Lung (tissue), 11 donors: ENCODE measurements at regions not wholly inside any gene's neighbourhood (a gene's known extent, or its start where the extent isn't known, plus 50 kb on each side); places are given as distances from the start of the nearest gene placed in this dataset.

Experiments
- ATAC-seq: fragments of 200-7000 bp; cut with Tn5 transposase; one replicate; pipeline ENCODE4 v1.9.1; 2020; ENCODE audit warnings: moderate number of reproducible peaks; ENCODE audit not compliant: insufficient read depth, low FRiP score
- DNase-seq, 3 donors: peaks; one replicate each; pipeline ENCODE4 v3.0.0-alpha.2; 2013 to 2017
- H3K27ac ChIP-seq, 2 donors: one replicate each; pipeline ENCODE4 v1.5.1; 2013; ENCODE audit warnings: mild to moderate bottlenecking in 2 of 2, moderate library complexity in 2 of 2, control low read depth in 1 of 2, inconsistent platforms in 1 of 2, low read depth in 1 of 2, low read length in 1 of 2
- H3K27me3 ChIP-seq, 3 donors: one replicate each; pipeline ENCODE4 v1.5.1; 2013; ENCODE audit warnings: low read length in 2 of 3; ENCODE audit not compliant: control insufficient read depth in 3 of 3, insufficient read depth in 3 of 3
- H3K36me3 ChIP-seq, 4 donors: one replicate each; pipeline ENCODE4 v1.5.1; 2013; ENCODE audit warnings: low read length in 4 of 4, mild to moderate bottlenecking in 1 of 4, moderate library complexity in 1 of 4; ENCODE audit not compliant: control insufficient read depth in 4 of 4, insufficient read depth in 4 of 4
- H3K4me1 ChIP-seq, 5 donors: one replicate each; pipeline ENCODE4 v1.5.1; 2013; ENCODE audit warnings: low read length in 5 of 5, mild to moderate bottlenecking in 2 of 5, moderate library complexity in 1 of 5; ENCODE audit not compliant: control insufficient read depth in 5 of 5, insufficient read depth in 5 of 5
- H3K4me3 ChIP-seq: one replicate; pipeline ENCODE4 v1.5.1; 2013; ENCODE audit warnings: mild to moderate bottlenecking, control low read depth, moderate library complexity
- H3K9ac ChIP-seq, 2 donors: one replicate each; pipeline ENCODE4 v1.5.1; 2013; ENCODE audit warnings: low read length in 2 of 2, control low read depth in 1 of 2; ENCODE audit not compliant: insufficient read depth in 1 of 2
- H3K9me3 ChIP-seq, 4 donors: one replicate each; pipeline ENCODE4 v1.5.1; 2013; ENCODE audit warnings: low read length in 3 of 4, mild to moderate bottlenecking in 1 of 4, moderate library complexity in 1 of 4; ENCODE audit not compliant: control insufficient read depth in 4 of 4, insufficient read depth in 3 of 4
- WGBS, 2 donors: extraction: QIAGEN DNeasy Blood & Tissue Kit; methylation state at CpG; one replicate each; pipeline ENCODE4 v1.1.7; 2013; 5-methylcytosine and 5-hydroxymethylcytosine counted together
- TF ChIP-seq, protein P1 (sequence below): IDR thresholded peaks from 2 replicates; pipeline ENCODE4 v1.5.1; 2012; ENCODE audit warnings: mild to moderate bottlenecking; ENCODE audit errors: control extremely low read depth, extremely low read depth
- donor health status: control.
- donor health status: control.
- donor health status: Bipolar disorder and iron deficiency.
- donor health status: healthy.
- donor health status: DM: yes; HTN: yes; CAD: no.

DNA sequence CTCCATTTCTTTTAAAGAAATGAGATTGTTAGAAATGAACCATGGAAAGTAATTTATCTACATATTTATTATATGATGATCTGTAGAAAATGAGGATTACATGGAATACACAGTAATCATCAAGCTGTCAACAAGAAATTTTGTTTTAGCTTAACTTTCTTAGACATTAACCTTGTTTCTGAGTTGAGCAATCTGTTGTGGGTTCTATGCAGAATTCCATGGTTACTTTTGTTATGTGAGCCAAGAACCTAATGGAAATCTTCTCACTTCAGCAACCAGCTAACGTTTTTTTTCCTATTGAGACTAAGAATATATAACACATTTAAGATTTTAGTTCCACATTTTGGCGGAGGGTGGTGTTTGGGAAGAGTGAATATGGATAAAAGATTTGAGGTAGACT lies 136.1 kb upstream of the SLC4A4 start:
- ATAC-seq (no peak), DNase-seq (peak in 2 of 3 donors; percentile 64 to 67)
- no peaks in the 10 kb centered on the region for H3K27me3 ChIP-seq
- TF ChIP-seq, protein P1, sequence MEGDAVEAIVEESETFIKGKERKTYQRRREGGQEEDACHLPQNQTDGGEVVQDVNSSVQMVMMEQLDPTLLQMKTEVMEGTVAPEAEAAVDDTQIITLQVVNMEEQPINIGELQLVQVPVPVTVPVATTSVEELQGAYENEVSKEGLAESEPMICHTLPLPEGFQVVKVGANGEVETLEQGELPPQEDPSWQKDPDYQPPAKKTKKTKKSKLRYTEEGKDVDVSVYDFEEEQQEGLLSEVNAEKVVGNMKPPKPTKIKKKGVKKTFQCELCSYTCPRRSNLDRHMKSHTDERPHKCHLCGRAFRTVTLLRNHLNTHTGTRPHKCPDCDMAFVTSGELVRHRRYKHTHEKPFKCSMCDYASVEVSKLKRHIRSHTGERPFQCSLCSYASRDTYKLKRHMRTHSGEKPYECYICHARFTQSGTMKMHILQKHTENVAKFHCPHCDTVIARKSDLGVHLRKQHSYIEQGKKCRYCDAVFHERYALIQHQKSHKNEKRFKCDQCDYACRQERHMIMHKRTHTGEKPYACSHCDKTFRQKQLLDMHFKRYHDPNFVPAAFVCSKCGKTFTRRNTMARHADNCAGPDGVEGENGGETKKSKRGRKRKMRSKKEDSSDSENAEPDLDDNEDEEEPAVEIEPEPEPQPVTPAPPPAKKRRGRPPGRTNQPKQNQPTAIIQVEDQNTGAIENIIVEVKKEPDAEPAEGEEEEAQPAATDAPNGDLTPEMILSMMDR: no peak
- no peaks in the 10 kb centered on the region for H3K36me3 ChIP-seq
- H3K27ac ChIP-seq: no peak overlapping the region
- H3K9ac ChIP-seq: no peak overlapping the region
- no peak overlapping the region for H3K4me3 ChIP-seq
- no peaks in the 10 kb centered on the region for H3K9me3 ChIP-seq
- 68 to 83% methylated on average over 2 of the region's 2 CpGs for WGBS, 2 donors
- peaks cover 0 to 20% (median 3%) of the 10 kb centered on the region in 5 donors for H3K4me1 ChIP-seq

DNA sequence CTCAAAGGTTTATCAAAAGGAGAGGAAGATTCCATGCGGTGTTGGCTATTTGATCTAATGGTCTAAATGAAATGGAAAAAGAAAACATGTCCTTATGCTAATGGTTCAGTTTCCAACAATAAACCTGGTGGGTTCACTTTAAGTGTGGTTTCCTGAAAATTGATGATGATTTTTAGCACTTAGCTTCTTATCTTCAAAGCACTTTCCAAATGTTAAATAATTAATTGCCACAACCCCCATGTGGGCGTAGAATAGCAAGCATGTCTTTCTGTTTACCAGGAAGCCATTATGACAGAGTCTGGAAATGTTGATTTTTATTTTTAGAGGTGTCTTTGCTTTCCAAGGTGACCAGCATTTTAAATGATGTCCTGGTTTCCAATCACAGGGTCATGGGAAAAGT lies 134.8 kb upstream of the SLC4A4 start:
- TF ChIP-seq, protein P1: no peak
- DNase-seq (no peak), ATAC-seq (no peak)
- Histone ChIP-seq H3K4me1 (peaks cover 0 to 20% (median 3%) of the 10 kb centered on the region in 5 donors), H3K4me3 (no peak overlapping the region), H3K9me3 (no peaks in the 10 kb centered on the region), H3K27me3 (no peaks in the 10 kb centered on the region), H3K9ac (no peak overlapping the region), H3K27ac (no peak overlapping the region), H3K36me3 (no peaks in the 10 kb centered on the region)
- 67 to 86% methylated on average over 2 of the region's 2 CpGs for WGBS, 2 donors

DNA sequence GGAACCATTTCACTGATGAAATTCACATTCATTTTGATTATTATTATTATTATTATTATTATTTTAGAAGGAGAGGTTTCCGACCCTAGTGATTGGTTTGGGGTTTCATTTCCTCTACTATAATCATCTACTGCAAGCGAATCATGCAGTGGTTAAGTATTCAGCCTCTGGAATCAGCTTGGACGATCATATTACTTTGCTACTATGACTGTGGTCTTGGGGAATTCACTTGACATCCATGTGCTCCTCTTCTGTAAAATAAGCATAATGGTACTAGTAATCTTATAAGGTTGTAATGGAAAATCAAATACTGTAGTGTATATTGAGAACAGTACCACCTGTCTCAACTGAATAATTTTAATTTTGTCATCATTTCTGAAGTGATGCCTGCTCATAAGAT lies 132.1 kb upstream of the SLC4A4 start:
- H3K36me3 ChIP-seq: peaks cover 0 to 3% (median 0%) of the 10 kb centered on the region in 4 donors
- TF ChIP-seq, protein P1: no peak
- WGBS, 2 donors: 89 to 90% methylated on average over 3 of the region's 3 CpGs
- DNase-seq (no peak), ATAC-seq (no peak)
- H3K9ac ChIP-seq: no peak overlapping the region
- no peaks in the 10 kb centered on the region for H3K27me3 ChIP-seq
- peaks cover 0 to 29% (median 10%) of the 10 kb centered on the region in 5 donors for H3K4me1 ChIP-seq
- no peak overlapping the region for H3K4me3 ChIP-seq
- no peak overlapping the region for H3K27ac ChIP-seq
- H3K9me3 ChIP-seq: no peaks in the 10 kb centered on the region

DNA sequence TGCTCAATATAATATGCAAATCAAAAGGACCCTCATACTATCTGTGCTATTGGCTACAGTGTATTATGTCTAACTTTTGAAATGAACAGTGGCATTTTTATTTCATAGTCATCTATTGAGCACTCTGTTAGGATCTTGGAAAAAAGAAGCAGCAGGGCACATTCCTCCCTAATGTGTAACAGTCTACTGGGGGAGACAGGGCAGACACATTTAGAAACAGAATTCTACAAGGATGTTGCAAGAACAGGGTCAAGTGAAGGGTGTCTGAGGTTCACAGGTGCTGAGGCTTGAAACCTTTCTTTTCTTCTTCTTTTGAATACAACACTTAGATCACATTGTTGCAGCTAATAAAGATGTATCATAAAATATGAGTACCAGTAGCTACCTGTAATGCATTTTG lies 129.7 kb upstream of the SLC4A4 start:
- no peak for DNase-seq
- no peak overlapping the region for H3K4me3 ChIP-seq
- H3K36me3 ChIP-seq: peaks cover 0 to 3% (median 0%) of the 10 kb centered on the region in 4 donors
- no peaks in the 10 kb centered on the region for H3K27me3 ChIP-seq
- no peak for ATAC-seq
- TF ChIP-seq, protein P1: no peak
- H3K4me1 ChIP-seq: peaks cover 0 to 25% (median 8%) of the 10 kb centered on the region in 5 donors
- H3K27ac ChIP-seq: no peak overlapping the region
- H3K9ac ChIP-seq: no peak overlapping the region
- H3K9me3 ChIP-seq: peaks cover 0 to 3% (median 1%) of the 10 kb centered on the region in 4 donors
